GM23248 (cell line): ENCODE measurements at regions not wholly inside any gene's neighbourhood (a gene's known extent, or its start where the extent isn't known, plus 50 kb on each side); places are given as distances from the start of the nearest gene placed in this dataset.

Experiments
- DNase-seq: peaks from one replicate; pipeline ENCODE4 v3.0.0-alpha.2; 2015
- H2AFZ ChIP-seq: fragments of 200-600 bp; sonication (generic); 2 replicates; pipeline ENCODE4 v1.6.1; 2016; ENCODE audit warnings: antibody characterized with exemption
- H3F3A ChIP-seq: fragments of 200-600 bp; sonication (generic); 2 replicates; pipeline ENCODE4 v1.6.1; 2016; ENCODE audit warnings: mild to moderate bottlenecking, antibody characterized with exemption, mixed run types; ENCODE audit not compliant: insufficient read depth
- H3K27ac ChIP-seq: fragments of 200-600 bp; sonication (generic); 2 replicates; pipeline ENCODE4 v1.5.1; 2016; ENCODE audit warnings: mild to moderate bottlenecking
- H3K27me3 ChIP-seq: fragments of 200-600 bp; sonication (generic); replicated peaks from 2 replicates; pipeline ENCODE4 v1.6.1; 2016; ENCODE audit warnings: mild to moderate bottlenecking; ENCODE audit not compliant: insufficient read depth
- H3K36me3 ChIP-seq: fragments of 200-600 bp; sonication (generic); 2 replicates; pipeline ENCODE4 v1.6.1; 2016; ENCODE audit warnings: low read depth, mild to moderate bottlenecking
- H3K4me1 ChIP-seq: fragments of 200-600 bp; sonication (generic); 2 replicates; pipeline ENCODE4 v1.6.1; 2016; ENCODE audit warnings: mild to moderate bottlenecking; ENCODE audit not compliant: insufficient read depth
- H3K4me2 ChIP-seq: fragments of 200-600 bp; sonication (generic); one replicate; pipeline ENCODE4 v1.6.1; 2016; ENCODE audit warnings: mild to moderate bottlenecking; ENCODE audit not compliant: unreplicated experiment
- H3K4me3 ChIP-seq: fragments of 200-600 bp; sonication (generic); 2 replicates; pipeline ENCODE4 v1.5.1; 2016; ENCODE audit warnings: mild to moderate bottlenecking
- H3K79me2 ChIP-seq: fragments of 200-600 bp; sonication (generic); 2 replicates; pipeline ENCODE4 v1.6.1; 2016; ENCODE audit warnings: mild to moderate bottlenecking; ENCODE audit not compliant: insufficient read depth
- H3K9ac ChIP-seq: fragments of 200-600 bp; sonication (generic); 2 replicates; pipeline ENCODE4 v1.6.1; 2016; ENCODE audit warnings: mild to moderate bottlenecking
- H3K9me2 ChIP-seq: fragments of 200-600 bp; sonication (generic); 2 replicates; pipeline ENCODE4 v1.6.1; 2016; ENCODE audit warnings: mixed run types, mild to moderate bottlenecking, moderate library complexity; ENCODE audit not compliant: insufficient read depth
- H3K9me3 ChIP-seq: fragments of 200-600 bp; sonication (generic); one replicate; pipeline ENCODE4 v1.6.1; 2017; ENCODE audit warnings: low read depth
- H4K20me1 ChIP-seq: fragments of 200-600 bp; sonication (generic); 2 replicates; pipeline ENCODE4 v1.6.0; 2016; ENCODE audit not compliant: insufficient read depth
- EZH2 ChIP-seq: fragments of 200-600 bp; sonication (generic); IDR thresholded peaks from 2 replicates; pipeline ENCODE4 v1.6.1; 2018; ENCODE audit warnings: antibody characterized with exemption, mild to moderate bottlenecking; ENCODE audit not compliant: insufficient read depth, poor library complexity, severe bottlenecking
- EZH2phosphoT487 ChIP-seq: fragments of 200-600 bp; sonication (generic); IDR thresholded peaks from 2 replicates; pipeline ENCODE4 v1.6.1; 2018; ENCODE audit warnings: antibody characterized with exemption, moderate library complexity, mild to moderate bottlenecking, low read depth; ENCODE audit not compliant: insufficient read depth
- WGBS, 2 experiments: methylation state at CpG; one replicate each; pipeline ENCODE4 v1.1.6; 2015 to 2017; ENCODE audit warnings: low lambda C conversion rate in 2 of 2, low coverage in 1 of 2; ENCODE audit errors: missing lambda C conversion rate in 2 of 2; 5-methylcytosine and 5-hydroxymethylcytosine counted together
- in situ Hi-C: fragments of 300-500 bp; cut with MboI; formaldehyde crosslinking; loops from 2 replicates; pipeline ENCODE4 v1.15.0; 2020

- Histone ChIP-seq H3K9me3 (no peaks in the 10 kb centered on the region), H3K4me1 (peaks cover 37% of the 10 kb centered on the region), H2AFZ (no peak overlapping the region), H3K4me2 (peak overlapping the region; percentile 32), H3K4me3 (no peak overlapping the region), H3K9ac (no peak overlapping the region), H3K9me2 (no peaks in the 10 kb centered on the region), H3K27me3 (no peaks in the 10 kb centered on the region), H3K79me2 (no peaks in the 10 kb centered on the region), H3F3A (peaks cover 30% of the 10 kb centered on the region), H4K20me1 (no peaks in the 10 kb centered on the region), H3K36me3 (no peaks in the 10 kb centered on the region), H3K27ac (peak overlapping the region; percentile 68; the same call in 1 of the 2 replicates)
- no peak for TF ChIP-seq EZH2phosphoT487
- TF ChIP-seq EZH2: no peak
- in situ Hi-C loops: no loop called here
- WGBS, 2 experiments: 32 to 60% methylated on average over 3 of the region's 3 CpGs
- DNase-seq: peak; percentile 64
Measured at GRCh38 chr6:132198040-132198439, 203.2 kb downstream of the MOXD1 start.

- WGBS, 2 experiments: 62 to 67% methylated on average over 3 of the region's 3 CpGs
- no peak for TF ChIP-seq EZH2
- TF ChIP-seq EZH2phosphoT487: no peak
Measured at GRCh38 chr6:132194529-132194928, 206.7 kb downstream of the MOXD1 start.

GRCh38 chr6:132192631-132193030, 208.6 kb downstream of the MOXD1 start:
- peaks cover 43% of the 10 kb centered on the region for H3K4me1 ChIP-seq
- H3K27ac ChIP-seq: no peak overlapping the region
- H3K9ac ChIP-seq: no peak overlapping the region
- H3K27me3 ChIP-seq: no peaks in the 10 kb centered on the region
- WGBS, 2 experiments: 95 to 97% methylated on average over 5 of the region's 5 CpGs
- H3K9me3 ChIP-seq: no peaks in the 10 kb centered on the region
- H3K4me3 ChIP-seq: no peak overlapping the region
- H3K79me2 ChIP-seq: no peaks in the 10 kb centered on the region
- in situ Hi-C loops: no loop called here
- TF ChIP-seq EZH2 (no peak), EZH2phosphoT487 (no peak)
- peaks cover 37% of the 10 kb centered on the region for H3F3A ChIP-seq
- DNase-seq: no peak
- H3K36me3 ChIP-seq: no peaks in the 10 kb centered on the region
- no peak overlapping the region for H2AFZ ChIP-seq
- H4K20me1 ChIP-seq: no peaks in the 10 kb centered on the region
- H3K4me2 ChIP-seq: no peak overlapping the region
- H3K9me2 ChIP-seq: no peaks in the 10 kb centered on the region

More at GRCh38 chr6:132194529-132194928, 206.7 kb downstream of the MOXD1 start:
- Histone ChIP-seq H3K4me2 (no peak overlapping the region), H2AFZ (no peak overlapping the region), H3K36me3 (no peaks in the 10 kb centered on the region), H3K9me2 (no peaks in the 10 kb centered on the region), H3F3A (peaks cover 34% of the 10 kb centered on the region), H3K27ac (no peak overlapping the region), H3K4me1 (peaks cover 44% of the 10 kb centered on the region), H3K79me2 (no peaks in the 10 kb centered on the region), H3K9me3 (no peaks in the 10 kb centered on the region), H3K4me3 (no peak overlapping the region), H3K27me3 (no peaks in the 10 kb centered on the region), H4K20me1 (no peaks in the 10 kb centered on the region), H3K9ac (no peak overlapping the region)
- in situ Hi-C loops: no loop called here
- DNase-seq: no peak

GRCh38 chr6:132190815-132191175, 210.5 kb downstream of the MOXD1 start:
- H3K27me3 ChIP-seq: no peaks in the 10 kb centered on the region
- H4K20me1 ChIP-seq: no peaks in the 10 kb centered on the region
- TF ChIP-seq EZH2phosphoT487 (no peak), EZH2 (no peak)
- H2AFZ ChIP-seq: no peak overlapping the region
- no peaks in the 10 kb centered on the region for H3K79me2 ChIP-seq
- H3K4me2 ChIP-seq: peak overlapping the region; percentile 23
- WGBS, 2 experiments: 0 to 1% methylated on average over 3 of the region's 3 CpGs
- peak; percentile 85 for DNase-seq
- in situ Hi-C loops: no loop called here
- H3F3A ChIP-seq: peaks cover 37% of the 10 kb centered on the region
- H3K4me3 ChIP-seq: no peak overlapping the region
- no peaks in the 10 kb centered on the region for H3K36me3 ChIP-seq
- H3K4me1 ChIP-seq: peaks cover 41% of the 10 kb centered on the region
- H3K9me2 ChIP-seq: no peaks in the 10 kb centered on the region
- peak overlapping the region; percentile 5; the same call in 1 of the 2 replicates for H3K9ac ChIP-seq
- H3K27ac ChIP-seq: peak overlapping the region; percentile 76
- no peaks in the 10 kb centered on the region for H3K9me3 ChIP-seq
